GM23338 (cell line): ENCODE measurements at regions not wholly inside any gene's neighbourhood (a gene's known extent, or its start where the extent isn't known, plus 50 kb on each side); places are given as distances from the start of the nearest gene placed in this dataset.

Experiments used
- ATAC-seq: fragments of 200-7000 bp; cut with Tn5 transposase; 3 replicates; pipeline ENCODE4 v1.9.1; 2020
- DNase-seq: peaks from one replicate; pipeline ENCODE4 v3.0.0-alpha.2; 2015; ENCODE audit warnings: low spot score
- H2AFZ ChIP-seq: fragments of 200-600 bp; sonication (generic); 2 replicates; pipeline ENCODE4 v1.8.0; 2016; ENCODE audit warnings: antibody characterized with exemption, mild to moderate bottlenecking, moderate library complexity
- H3F3A ChIP-seq: fragments of 200-600 bp; sonication (generic); replicated peaks from 2 replicates; pipeline ENCODE4 v1.8.0; 2017; ENCODE audit warnings: antibody characterized with exemption, mixed run types, low read depth
- H3K27ac ChIP-seq: fragments of 200-600 bp; sonication (generic); 2 replicates; pipeline ENCODE4 v1.6.1; 2016; ENCODE audit warnings: low read depth
- H3K27me3 ChIP-seq: fragments of 200-600 bp; sonication (generic); 2 replicates; pipeline ENCODE4 v1.8.0; 2016; ENCODE audit warnings: mild to moderate bottlenecking, mixed run types, moderate library complexity; ENCODE audit not compliant: insufficient read depth
- H3K36me3 ChIP-seq: fragments of 200-600 bp; sonication (generic); 2 replicates; pipeline ENCODE4 v1.8.0; 2016; ENCODE audit warnings: mild to moderate bottlenecking; ENCODE audit not compliant: insufficient read depth
- H3K4me1 ChIP-seq: fragments of 200-600 bp; sonication (generic); 2 replicates; pipeline ENCODE4 v1.8.0; 2016; ENCODE audit warnings: mild to moderate bottlenecking, moderate library complexity; ENCODE audit not compliant: insufficient read depth
- H3K4me2 ChIP-seq: fragments of 200-600 bp; sonication (generic); 2 replicates; pipeline ENCODE4 v1.7.1; 2017; ENCODE audit warnings: mixed run types
- H3K4me3 ChIP-seq: fragments of 200-600 bp; sonication (generic); 2 replicates; pipeline ENCODE4 v1.6.1; 2016; ENCODE audit warnings: mixed run types
- H3K79me2 ChIP-seq: fragments of 200-600 bp; sonication (generic); replicated peaks from 2 replicates; pipeline ENCODE4 v1.8.0; 2017; ENCODE audit warnings: mild to moderate bottlenecking; ENCODE audit not compliant: insufficient read depth
- H3K9me2 ChIP-seq: fragments of 200-600 bp; sonication (generic); 2 replicates; pipeline ENCODE4 v1.8.0; 2017; ENCODE audit not compliant: insufficient read depth
- H4K20me1 ChIP-seq: fragments of 200-600 bp; sonication (generic); replicated peaks from 2 replicates; pipeline ENCODE4 v1.8.0; 2017; ENCODE audit warnings: mild to moderate bottlenecking; ENCODE audit not compliant: insufficient read depth
- H3K27ac Mint-ChIP-seq: 2 replicates; pipeline ENCODE4 v1.8.0; 2020; ENCODE audit warnings: inconsistent platforms, mild to moderate bottlenecking, moderate library complexity, mixed read lengths
- H3K27me3 Mint-ChIP-seq: 3 replicates; pipeline ENCODE4 v1.8.0; 2022; ENCODE audit warnings: low read depth, mild to moderate bottlenecking, moderate library complexity, mixed read lengths, inconsistent platforms; ENCODE audit not compliant: insufficient read depth, poor library complexity
- H3K36me3 Mint-ChIP-seq: 3 replicates; pipeline ENCODE4 v1.8.0; 2021; ENCODE audit warnings: low read depth, mild to moderate bottlenecking, inconsistent platforms, moderate library complexity, mixed read lengths
- H3K4me1 Mint-ChIP-seq: 3 replicates; pipeline ENCODE4 v1.8.0; 2020; ENCODE audit warnings: mild to moderate bottlenecking, inconsistent platforms, mixed read lengths
- H3K4me3 Mint-ChIP-seq: 3 replicates; pipeline ENCODE4 v1.8.0; 2021; ENCODE audit warnings: moderate library complexity, mild to moderate bottlenecking, inconsistent platforms, mixed read lengths
- H3K9me3 Mint-ChIP-seq: 3 replicates; pipeline ENCODE4 v1.8.0; 2020; ENCODE audit warnings: moderate library complexity, mild to moderate bottlenecking, inconsistent platforms, mixed read lengths
- CREB1 ChIP-seq: fragments of 250-450 bp; sonication (Bioruptor Pico); IDR thresholded peaks from 2 replicates; pipeline ENCODE4 v1.5.0; 2020; ENCODE audit warnings: low read depth, mild to moderate bottlenecking, moderate library complexity
- EZH2 ChIP-seq: fragments of 200-600 bp; sonication (generic); IDR thresholded peaks from one replicate; pipeline ENCODE4 v1.8.0; 2017; ENCODE audit warnings: antibody characterized with exemption, mild to moderate bottlenecking, low read depth; ENCODE audit not compliant: unreplicated experiment
- EZH2phosphoT487 ChIP-seq: fragments of 200-600 bp; sonication (generic); IDR thresholded peaks from one replicate; pipeline ENCODE4 v1.8.1; 2018; ENCODE audit warnings: antibody characterized with exemption; ENCODE audit not compliant: unreplicated experiment
- JUNB ChIP-seq: IDR thresholded peaks from one replicate; pipeline ENCODE4 v1.6.1; 2016; ENCODE audit warnings: antibody characterized with exemption; ENCODE audit not compliant: unreplicated experiment
- NANOG ChIP-seq: IDR thresholded peaks from 2 replicates; pipeline ENCODE4 v1.6.1; 2016; ENCODE audit warnings: antibody characterized with exemption, borderline replicate concordance
- POLR2AphosphoS5 ChIP-seq: IDR thresholded peaks from 2 replicates; pipeline ENCODE4 v1.6.1; 2016; ENCODE audit warnings: antibody characterized with exemption, low read depth
- STAT1 ChIP-seq: IDR thresholded peaks from one replicate; pipeline ENCODE4 v1.6.1; 2016; ENCODE audit warnings: antibody characterized with exemption; ENCODE audit not compliant: unreplicated experiment
- ZNF114 ChIP-seq: fragments of 250-450 bp; sonication (Bioruptor Pico); IDR thresholded peaks from 2 replicates; pipeline ENCODE4 v1.5.0; 2020; ENCODE audit warnings: mild to moderate bottlenecking, moderate library complexity
- ZNF331 ChIP-seq: fragments of 250-450 bp; sonication (Bioruptor Pico); IDR thresholded peaks from 2 replicates; pipeline ENCODE4 v1.5.0; 2020; ENCODE audit warnings: low read depth, mild to moderate bottlenecking, moderate library complexity
- TF ChIP-seq, protein P1 (sequence below), 2 experiments: fragments of 200-600 bp in 1 of 2; sonication (generic) in 1 of 2; conservative IDR thresholded peaks; 2 replicates each; pipeline versions ENCODE4 v1.5.1 to v1.6.1; 2016 to 2017; ENCODE audit warnings: antibody characterized with exemption in 2 of 2, low read depth in 2 of 2, mild to moderate bottlenecking in 2 of 2, moderate library complexity in 1 of 2
- TF ChIP-seq, protein P2 (sequence below): IDR thresholded peaks from 2 replicates; pipeline ENCODE4 v1.6.1; 2016; ENCODE audit warnings: antibody characterized with exemption
- TF ChIP-seq, protein P3 (sequence below): fragments of 250-450 bp; sonication (Bioruptor Pico); IDR thresholded peaks from 2 replicates; pipeline ENCODE4 v1.5.0; 2020; ENCODE audit warnings: mild to moderate bottlenecking, moderate library complexity
- TF ChIP-seq, protein P4 (sequence below): IDR thresholded peaks from one replicate; pipeline ENCODE4 v1.6.1; 2018; ENCODE audit warnings: antibody characterized with exemption; ENCODE audit not compliant: unreplicated experiment

DNA sequence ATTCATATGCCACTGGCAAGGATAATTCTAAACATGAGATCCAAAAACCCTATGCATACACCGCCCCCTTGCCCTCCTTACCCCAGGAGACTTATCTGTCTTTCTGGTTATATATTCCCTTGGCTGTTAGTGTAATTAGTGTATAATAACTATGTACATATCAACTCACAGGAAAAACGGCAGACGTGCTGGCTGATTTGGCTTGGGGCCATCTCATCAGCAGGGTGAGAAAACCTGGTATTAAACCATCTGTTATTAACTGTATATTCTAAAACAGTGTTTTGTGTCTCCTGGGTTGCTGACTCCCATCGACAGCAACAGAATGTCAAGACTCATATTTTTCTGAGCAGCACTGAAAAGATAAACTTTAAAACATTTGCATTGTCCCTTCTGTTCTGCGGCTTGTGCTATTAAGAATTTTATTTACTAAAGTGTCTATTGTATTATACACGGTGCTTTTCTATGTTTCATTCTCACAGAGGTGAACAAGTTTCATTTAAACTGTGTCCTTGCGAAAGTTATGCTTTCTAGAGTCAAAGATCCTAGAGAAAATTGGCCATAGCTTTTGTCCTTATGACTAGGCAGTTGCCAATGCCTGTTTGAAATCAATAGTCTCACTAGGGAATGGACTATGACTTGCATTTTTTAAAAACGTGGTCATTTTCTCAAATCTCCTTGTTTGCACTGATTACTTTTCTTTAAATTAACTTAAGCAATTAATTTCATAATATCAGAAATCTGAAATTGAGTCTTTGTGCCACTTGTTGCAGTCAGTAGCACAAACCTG, 211.5 kb upstream of the MID1 start:
- Histone ChIP-seq H3K27ac (no peak overlapping the region), H3F3A (no peaks in the 10 kb centered on the region), H3K4me3 (no peak overlapping the region), H3K79me2 (no peaks in the 10 kb centered on the region), H3K9me2 (no peaks in the 10 kb centered on the region), H4K20me1 (no peaks in the 10 kb centered on the region), H3K27me3 (no peaks in the 10 kb centered on the region), H3K4me1 (peaks cover 12% of the 10 kb centered on the region), H3K4me2 (no peak overlapping the region), H2AFZ (no peak overlapping the region), H3K36me3 (no peaks in the 10 kb centered on the region)
- H3K36me3 Mint-ChIP-seq = no peaks in the 10 kb centered on the region
- H3K27ac Mint-ChIP-seq = no peak overlapping the region
- no peak for TF ChIP-seq NANOG
- TF ChIP-seq EZH2 = no peak
- TF ChIP-seq, protein P1, sequence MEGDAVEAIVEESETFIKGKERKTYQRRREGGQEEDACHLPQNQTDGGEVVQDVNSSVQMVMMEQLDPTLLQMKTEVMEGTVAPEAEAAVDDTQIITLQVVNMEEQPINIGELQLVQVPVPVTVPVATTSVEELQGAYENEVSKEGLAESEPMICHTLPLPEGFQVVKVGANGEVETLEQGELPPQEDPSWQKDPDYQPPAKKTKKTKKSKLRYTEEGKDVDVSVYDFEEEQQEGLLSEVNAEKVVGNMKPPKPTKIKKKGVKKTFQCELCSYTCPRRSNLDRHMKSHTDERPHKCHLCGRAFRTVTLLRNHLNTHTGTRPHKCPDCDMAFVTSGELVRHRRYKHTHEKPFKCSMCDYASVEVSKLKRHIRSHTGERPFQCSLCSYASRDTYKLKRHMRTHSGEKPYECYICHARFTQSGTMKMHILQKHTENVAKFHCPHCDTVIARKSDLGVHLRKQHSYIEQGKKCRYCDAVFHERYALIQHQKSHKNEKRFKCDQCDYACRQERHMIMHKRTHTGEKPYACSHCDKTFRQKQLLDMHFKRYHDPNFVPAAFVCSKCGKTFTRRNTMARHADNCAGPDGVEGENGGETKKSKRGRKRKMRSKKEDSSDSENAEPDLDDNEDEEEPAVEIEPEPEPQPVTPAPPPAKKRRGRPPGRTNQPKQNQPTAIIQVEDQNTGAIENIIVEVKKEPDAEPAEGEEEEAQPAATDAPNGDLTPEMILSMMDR (conservative IDR thresholded peaks at IDR 0.05; ENCODE audit: low read depth in 2 of 2) = no peak
- TF ChIP-seq CREB1 (CRISPR knock-in tag) = no peak
- TF ChIP-seq JUNB = no peak
- TF ChIP-seq STAT1 = no peak
- TF ChIP-seq POLR2AphosphoS5 = no peak
- TF ChIP-seq ZNF114 (CRISPR knock-in tag) = no peak
- no peak for TF ChIP-seq ZNF331
- no peak for TF ChIP-seq EZH2phosphoT487
- TF ChIP-seq, protein P2, sequence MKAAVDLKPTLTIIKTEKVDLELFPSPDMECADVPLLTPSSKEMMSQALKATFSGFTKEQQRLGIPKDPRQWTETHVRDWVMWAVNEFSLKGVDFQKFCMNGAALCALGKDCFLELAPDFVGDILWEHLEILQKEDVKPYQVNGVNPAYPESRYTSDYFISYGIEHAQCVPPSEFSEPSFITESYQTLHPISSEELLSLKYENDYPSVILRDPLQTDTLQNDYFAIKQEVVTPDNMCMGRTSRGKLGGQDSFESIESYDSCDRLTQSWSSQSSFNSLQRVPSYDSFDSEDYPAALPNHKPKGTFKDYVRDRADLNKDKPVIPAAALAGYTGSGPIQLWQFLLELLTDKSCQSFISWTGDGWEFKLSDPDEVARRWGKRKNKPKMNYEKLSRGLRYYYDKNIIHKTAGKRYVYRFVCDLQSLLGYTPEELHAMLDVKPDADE = no peak
- TF ChIP-seq, protein P3, sequence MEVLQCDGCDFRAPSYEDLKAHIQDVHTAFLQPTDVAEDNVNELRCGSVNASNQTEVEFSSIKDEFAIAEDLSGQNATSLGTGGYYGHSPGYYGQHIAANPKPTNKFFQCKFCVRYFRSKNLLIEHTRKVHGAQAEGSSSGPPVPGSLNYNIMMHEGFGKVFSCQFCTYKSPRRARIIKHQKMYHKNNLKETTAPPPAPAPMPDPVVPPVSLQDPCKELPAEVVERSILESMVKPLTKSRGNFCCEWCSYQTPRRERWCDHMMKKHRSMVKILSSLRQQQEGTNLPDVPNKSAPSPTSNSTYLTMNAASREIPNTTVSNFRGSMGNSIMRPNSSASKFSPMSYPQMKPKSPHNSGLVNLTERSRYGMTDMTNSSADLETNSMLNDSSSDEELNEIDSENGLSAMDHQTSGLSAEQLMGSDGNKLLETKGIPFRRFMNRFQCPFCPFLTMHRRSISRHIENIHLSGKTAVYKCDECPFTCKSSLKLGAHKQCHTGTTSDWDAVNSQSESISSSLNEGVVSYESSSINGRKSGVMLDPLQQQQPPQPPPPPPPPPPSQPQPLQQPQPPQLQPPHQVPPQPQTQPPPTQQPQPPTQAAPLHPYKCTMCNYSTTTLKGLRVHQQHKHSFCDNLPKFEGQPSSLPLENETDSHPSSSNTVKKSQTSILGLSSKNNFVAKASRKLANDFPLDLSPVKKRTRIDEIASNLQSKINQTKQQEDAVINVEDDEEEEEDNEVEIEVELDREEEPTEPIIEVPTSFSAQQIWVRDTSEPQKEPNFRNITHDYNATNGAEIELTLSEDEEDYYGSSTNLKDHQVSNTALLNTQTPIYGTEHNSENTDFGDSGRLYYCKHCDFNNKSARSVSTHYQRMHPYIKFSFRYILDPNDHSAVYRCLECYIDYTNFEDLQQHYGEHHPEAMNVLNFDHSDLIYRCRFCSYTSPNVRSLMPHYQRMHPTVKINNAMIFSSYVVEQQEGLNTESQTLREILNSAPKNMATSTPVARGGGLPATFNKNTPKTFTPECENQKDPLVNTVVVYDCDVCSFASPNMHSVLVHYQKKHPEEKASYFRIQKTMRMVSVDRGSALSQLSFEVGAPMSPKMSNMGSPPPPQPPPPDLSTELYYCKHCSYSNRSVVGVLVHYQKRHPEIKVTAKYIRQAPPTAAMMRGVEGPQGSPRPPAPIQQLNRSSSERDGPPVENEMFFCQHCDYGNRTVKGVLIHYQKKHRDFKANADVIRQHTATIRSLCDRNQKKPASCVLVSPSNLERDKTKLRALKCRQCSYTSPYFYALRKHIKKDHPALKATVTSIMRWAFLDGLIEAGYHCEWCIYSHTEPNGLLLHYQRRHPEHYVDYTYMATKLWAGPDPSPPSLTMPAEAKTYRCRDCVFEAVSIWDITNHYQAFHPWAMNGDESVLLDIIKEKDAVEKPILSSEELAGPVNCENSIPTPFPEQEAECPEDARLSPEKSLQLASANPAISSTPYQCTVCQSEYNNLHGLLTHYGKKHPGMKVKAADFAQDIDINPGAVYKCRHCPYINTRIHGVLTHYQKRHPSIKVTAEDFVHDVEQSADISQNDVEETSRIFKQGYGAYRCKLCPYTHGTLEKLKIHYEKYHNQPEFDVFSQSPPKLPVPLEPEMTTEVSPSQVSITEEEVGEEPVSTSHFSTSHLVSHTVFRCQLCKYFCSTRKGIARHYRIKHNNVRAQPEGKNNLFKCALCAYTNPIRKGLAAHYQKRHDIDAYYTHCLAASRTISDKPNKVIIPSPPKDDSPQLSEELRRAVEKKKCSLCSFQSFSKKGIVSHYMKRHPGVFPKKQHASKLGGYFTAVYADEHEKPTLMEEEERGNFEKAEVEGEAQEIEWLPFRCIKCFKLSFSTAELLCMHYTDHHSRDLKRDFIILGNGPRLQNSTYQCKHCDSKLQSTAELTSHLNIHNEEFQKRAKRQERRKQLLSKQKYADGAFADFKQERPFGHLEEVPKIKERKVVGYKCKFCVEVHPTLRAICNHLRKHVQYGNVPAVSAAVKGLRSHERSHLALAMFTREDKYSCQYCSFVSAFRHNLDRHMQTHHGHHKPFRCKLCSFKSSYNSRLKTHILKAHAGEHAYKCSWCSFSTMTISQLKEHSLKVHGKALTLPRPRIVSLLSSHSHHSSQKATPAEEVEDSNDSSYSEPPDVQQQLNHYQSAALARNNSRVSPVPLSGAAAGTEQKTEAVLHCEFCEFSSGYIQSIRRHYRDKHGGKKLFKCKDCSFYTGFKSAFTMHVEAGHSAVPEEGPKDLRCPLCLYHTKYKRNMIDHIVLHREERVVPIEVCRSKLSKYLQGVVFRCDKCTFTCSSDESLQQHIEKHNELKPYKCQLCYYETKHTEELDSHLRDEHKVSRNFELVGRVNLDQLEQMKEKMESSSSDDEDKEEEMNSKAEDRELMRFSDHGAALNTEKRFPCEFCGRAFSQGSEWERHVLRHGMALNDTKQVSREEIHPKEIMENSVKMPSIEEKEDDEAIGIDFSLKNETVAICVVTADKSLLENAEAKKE (CRISPR knock-in tag) = no peak
- TF ChIP-seq, protein P4, sequence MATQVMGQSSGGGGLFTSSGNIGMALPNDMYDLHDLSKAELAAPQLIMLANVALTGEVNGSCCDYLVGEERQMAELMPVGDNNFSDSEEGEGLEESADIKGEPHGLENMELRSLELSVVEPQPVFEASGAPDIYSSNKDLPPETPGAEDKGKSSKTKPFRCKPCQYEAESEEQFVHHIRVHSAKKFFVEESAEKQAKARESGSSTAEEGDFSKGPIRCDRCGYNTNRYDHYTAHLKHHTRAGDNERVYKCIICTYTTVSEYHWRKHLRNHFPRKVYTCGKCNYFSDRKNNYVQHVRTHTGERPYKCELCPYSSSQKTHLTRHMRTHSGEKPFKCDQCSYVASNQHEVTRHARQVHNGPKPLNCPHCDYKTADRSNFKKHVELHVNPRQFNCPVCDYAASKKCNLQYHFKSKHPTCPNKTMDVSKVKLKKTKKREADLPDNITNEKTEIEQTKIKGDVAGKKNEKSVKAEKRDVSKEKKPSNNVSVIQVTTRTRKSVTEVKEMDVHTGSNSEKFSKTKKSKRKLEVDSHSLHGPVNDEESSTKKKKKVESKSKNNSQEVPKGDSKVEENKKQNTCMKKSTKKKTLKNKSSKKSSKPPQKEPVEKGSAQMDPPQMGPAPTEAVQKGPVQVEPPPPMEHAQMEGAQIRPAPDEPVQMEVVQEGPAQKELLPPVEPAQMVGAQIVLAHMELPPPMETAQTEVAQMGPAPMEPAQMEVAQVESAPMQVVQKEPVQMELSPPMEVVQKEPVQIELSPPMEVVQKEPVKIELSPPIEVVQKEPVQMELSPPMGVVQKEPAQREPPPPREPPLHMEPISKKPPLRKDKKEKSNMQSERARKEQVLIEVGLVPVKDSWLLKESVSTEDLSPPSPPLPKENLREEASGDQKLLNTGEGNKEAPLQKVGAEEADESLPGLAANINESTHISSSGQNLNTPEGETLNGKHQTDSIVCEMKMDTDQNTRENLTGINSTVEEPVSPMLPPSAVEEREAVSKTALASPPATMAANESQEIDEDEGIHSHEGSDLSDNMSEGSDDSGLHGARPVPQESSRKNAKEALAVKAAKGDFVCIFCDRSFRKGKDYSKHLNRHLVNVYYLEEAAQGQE = no peak
- no peak for DNase-seq
- no peaks in the 10 kb centered on the region for H3K27me3 Mint-ChIP-seq
- no peak for ATAC-seq
- H3K4me3 Mint-ChIP-seq = no peak overlapping the region
- H3K4me1 Mint-ChIP-seq = peaks cover 12% of the 10 kb centered on the region; the same call in 2 of the 3 replicates
- no peaks in the 10 kb centered on the region for H3K9me3 Mint-ChIP-seq
